Mesothelial cell of epicardium (in vitro differentiated cells): ENCODE measurements at regions not wholly inside any gene's neighbourhood (a gene's known extent, or its start where the extent isn't known, plus 50 kb on each side); places are given as distances from the start of the nearest gene placed in this dataset.

Source experiments
- DNase-seq, 2 experiments: peaks; one replicate each; pipeline ENCODE4 v3.0.0; 2021; ENCODE audit warnings: low spot score in 2 of 2; ENCODE audit not compliant: unreplicated experiment in 2 of 2
- H3K27ac Mint-ChIP-seq: 2 replicates; pipeline ENCODE4 v1.8.0; 2021; ENCODE audit warnings: mixed read lengths
- H3K27me3 Mint-ChIP-seq: 2 replicates; pipeline ENCODE4 v1.8.0; 2021; ENCODE audit warnings: low read depth, mixed read lengths
- H3K36me3 Mint-ChIP-seq: 2 replicates; pipeline ENCODE4 v1.8.0; 2021; ENCODE audit warnings: mixed read lengths
- H3K4me1 Mint-ChIP-seq: 2 replicates; pipeline ENCODE4 v1.8.0; 2021; ENCODE audit warnings: mixed read lengths
- H3K4me3 Mint-ChIP-seq: 2 replicates; pipeline ENCODE4 v1.8.0; 2021; ENCODE audit warnings: mild to moderate bottlenecking, moderate library complexity, mixed read lengths
- H3K9me3 Mint-ChIP-seq: 2 replicates; pipeline ENCODE4 v1.8.0; 2021; ENCODE audit warnings: mixed read lengths
- TF ChIP-seq, protein P1 (sequence below): fragments of 200-600 bp; sonication (generic); IDR thresholded peaks from one replicate; pipeline ENCODE4 v1.5.0; 2021; ENCODE audit warnings: antibody characterized with exemption; ENCODE audit not compliant: unreplicated experiment

DNA sequence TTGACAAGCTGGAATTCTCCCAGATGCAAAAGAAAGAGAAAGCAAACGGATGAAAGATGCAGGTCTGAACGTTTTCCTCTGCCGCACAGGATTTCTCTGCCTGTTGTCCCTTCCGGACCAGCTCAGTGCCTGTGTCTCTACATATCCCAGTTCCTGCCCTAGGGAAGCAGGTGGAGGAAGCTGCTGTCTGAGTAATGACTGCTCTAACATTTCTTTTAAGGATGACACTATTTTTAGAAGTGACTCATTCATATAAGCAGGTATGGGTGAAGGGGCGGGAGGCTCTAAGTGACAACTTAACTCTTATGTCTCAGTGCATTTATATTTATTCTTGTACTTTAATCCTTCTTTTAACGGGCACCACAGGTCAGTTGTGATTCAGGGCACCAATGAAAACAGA is 128.8 kb downstream of the SLC24A2 start:
- DNase-seq = no peak
- no peaks in the 10 kb centered on the region for H3K9me3 Mint-ChIP-seq
- no peaks in the 10 kb centered on the region for H3K36me3 Mint-ChIP-seq
- no peak overlapping the region for H3K27ac Mint-ChIP-seq
- peaks cover 36% of the 10 kb centered on the region for H3K27me3 Mint-ChIP-seq
- TF ChIP-seq, protein P1, sequence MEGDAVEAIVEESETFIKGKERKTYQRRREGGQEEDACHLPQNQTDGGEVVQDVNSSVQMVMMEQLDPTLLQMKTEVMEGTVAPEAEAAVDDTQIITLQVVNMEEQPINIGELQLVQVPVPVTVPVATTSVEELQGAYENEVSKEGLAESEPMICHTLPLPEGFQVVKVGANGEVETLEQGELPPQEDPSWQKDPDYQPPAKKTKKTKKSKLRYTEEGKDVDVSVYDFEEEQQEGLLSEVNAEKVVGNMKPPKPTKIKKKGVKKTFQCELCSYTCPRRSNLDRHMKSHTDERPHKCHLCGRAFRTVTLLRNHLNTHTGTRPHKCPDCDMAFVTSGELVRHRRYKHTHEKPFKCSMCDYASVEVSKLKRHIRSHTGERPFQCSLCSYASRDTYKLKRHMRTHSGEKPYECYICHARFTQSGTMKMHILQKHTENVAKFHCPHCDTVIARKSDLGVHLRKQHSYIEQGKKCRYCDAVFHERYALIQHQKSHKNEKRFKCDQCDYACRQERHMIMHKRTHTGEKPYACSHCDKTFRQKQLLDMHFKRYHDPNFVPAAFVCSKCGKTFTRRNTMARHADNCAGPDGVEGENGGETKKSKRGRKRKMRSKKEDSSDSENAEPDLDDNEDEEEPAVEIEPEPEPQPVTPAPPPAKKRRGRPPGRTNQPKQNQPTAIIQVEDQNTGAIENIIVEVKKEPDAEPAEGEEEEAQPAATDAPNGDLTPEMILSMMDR = no peak
- H3K4me1 Mint-ChIP-seq = no peaks in the 10 kb centered on the region
- H3K4me3 Mint-ChIP-seq = no peak overlapping the region

DNA sequence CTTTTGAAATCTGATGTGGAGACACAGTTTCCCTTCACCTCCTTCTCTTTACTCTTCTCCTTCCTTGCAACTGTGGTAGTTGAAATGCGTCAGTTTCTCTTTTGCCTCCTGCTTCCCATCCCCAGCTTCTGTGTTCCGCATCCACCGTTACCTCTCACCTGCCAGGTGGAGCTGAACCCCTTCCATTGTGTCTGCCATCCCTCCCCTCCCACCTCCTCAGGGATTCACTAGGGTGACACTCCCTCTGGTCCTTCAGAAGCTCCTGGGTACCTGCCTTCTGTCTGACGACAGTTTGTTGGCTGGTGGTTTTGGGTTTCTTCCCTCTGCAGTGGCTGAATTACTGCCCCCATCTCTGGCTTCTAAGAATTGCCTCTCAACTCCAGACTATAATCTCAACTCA is 132.1 kb downstream of the SLC24A2 start:
- TF ChIP-seq, protein P1 = no peak
- H3K4me1 Mint-ChIP-seq = no peaks in the 10 kb centered on the region
- DNase-seq = no peak
- no peaks in the 10 kb centered on the region for H3K36me3 Mint-ChIP-seq
- H3K9me3 Mint-ChIP-seq = no peaks in the 10 kb centered on the region
- no peak overlapping the region for H3K4me3 Mint-ChIP-seq
- no peak overlapping the region for H3K27ac Mint-ChIP-seq
- H3K27me3 Mint-ChIP-seq = peaks cover 48% of the 10 kb centered on the region

DNA sequence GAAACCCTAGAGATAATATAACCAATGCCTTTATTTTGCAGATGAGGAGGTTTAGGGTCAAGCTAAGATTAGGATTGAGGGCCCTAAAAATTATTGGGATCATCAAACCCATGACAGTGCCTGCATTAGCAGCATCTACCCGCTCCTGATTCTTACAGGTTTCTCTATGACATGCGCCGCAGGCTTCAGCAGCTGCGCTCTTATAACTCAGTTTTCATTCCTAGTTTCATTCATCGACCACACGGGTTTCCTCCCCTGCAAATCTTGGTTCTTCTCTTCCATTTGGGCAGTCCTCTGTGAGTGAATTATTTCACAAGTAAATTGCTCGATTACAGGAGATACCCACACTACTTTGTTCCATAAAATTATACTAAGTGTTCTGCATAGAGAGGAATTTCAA is 137.2 kb downstream of the SLC24A2 start:
- TF ChIP-seq, protein P1 = no peak
- Mint-ChIP-seq H3K27me3 (peaks cover 40% of the 10 kb centered on the region), H3K36me3 (no peaks in the 10 kb centered on the region), H3K9me3 (no peaks in the 10 kb centered on the region), H3K4me3 (no peak overlapping the region), H3K4me1 (no peaks in the 10 kb centered on the region), H3K27ac (no peak overlapping the region)
- DNase-seq = no peak

DNA sequence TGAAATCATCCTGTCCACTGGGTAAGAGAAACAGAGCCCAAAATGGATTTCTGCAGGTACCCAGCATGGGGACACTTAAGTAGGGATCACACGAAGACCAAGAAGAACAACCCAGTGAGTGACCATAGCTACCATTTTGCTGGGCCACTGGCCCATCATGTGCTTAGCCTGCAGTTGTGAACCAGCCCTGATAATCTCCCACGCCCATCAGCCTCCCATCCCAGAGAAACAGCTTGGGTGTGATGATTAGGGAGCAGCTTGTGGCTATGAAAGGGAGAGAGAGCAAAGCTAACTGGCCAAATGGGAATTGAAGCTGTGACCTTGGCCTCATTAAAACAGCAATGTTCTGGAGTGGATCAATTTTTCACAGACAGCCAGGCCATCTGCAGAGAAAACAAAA is 138.5 kb downstream of the SLC24A2 start:
- TF ChIP-seq, protein P1 = no peak
- Mint-ChIP-seq H3K4me1 (no peaks in the 10 kb centered on the region), H3K9me3 (no peaks in the 10 kb centered on the region), H3K27ac (no peak overlapping the region), H3K4me3 (no peak overlapping the region), H3K27me3 (peaks cover 35% of the 10 kb centered on the region), H3K36me3 (no peaks in the 10 kb centered on the region)
- DNase-seq = no peak

DNA sequence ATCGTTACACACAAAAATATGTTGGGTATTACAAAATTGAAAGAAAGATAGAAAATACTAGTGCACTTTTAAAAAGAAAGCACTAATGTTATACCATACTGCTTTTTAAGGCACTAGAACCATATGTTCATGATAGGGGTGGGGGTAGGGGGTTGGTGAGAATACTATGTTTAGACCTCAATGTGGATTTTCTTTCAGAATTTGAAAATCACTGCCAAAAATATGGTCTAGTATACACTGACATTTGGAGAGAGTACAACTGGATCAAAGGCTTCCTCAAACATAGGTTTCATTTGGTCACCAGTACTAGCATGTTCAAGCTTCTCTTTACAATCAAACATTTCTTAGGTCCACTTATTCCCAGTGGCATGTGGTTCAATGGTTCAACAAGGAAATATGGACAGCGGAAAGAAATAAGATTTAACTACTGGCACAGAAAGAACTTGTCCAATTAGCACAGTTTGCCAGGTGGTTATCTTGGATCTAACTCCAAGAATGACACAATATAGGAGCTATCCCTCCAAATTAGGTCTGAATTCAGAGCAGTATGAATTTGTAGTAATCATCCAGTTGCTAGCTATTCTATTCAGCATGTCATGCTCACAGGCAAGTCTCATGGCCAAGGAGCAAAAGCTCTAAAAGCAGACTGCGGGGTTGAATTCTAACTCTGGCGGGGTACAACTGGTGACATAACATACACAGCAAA is 139.3 kb downstream of the SLC24A2 start:
- H3K36me3 Mint-ChIP-seq = no peaks in the 10 kb centered on the region
- DNase-seq = no peak
- TF ChIP-seq, protein P1 = no peak
- H3K4me3 Mint-ChIP-seq = no peak overlapping the region
- no peaks in the 10 kb centered on the region for H3K4me1 Mint-ChIP-seq
- peaks cover 29% of the 10 kb centered on the region for H3K27me3 Mint-ChIP-seq
- no peak overlapping the region for H3K27ac Mint-ChIP-seq
- no peaks in the 10 kb centered on the region for H3K9me3 Mint-ChIP-seq
